Neural cell (in vitro differentiated cells): ENCODE measurements at regions not wholly inside any gene's neighbourhood (a gene's known extent, or its start where the extent isn't known, plus 50 kb on each side); places are given as distances from the start of the nearest gene placed in this dataset.

Experiments used
- H2AFZ ChIP-seq: fragments of 200-600, 300-800 bp; sonication (generic), shearing (Covaris generic); 2 replicates; pipeline ENCODE4 v1.6.0; 2014; ENCODE audit warnings: low read depth, mild to moderate bottlenecking, antibody characterized with exemption, low read length, moderate library complexity
- H3F3A ChIP-seq: fragments of 200-600 bp; shearing (Covaris generic); 2 replicates; pipeline ENCODE4 v1.6.1; 2016; ENCODE audit warnings: mild to moderate bottlenecking, moderate library complexity, mixed read lengths, antibody characterized with exemption, low read length; ENCODE audit not compliant: insufficient read depth, poor library complexity, severe bottlenecking
- H3K27ac ChIP-seq: fragments of 200-600, 300-800 bp; sonication (generic), shearing (Covaris generic); 2 replicates; pipeline ENCODE4 v1.5.1; 2014; ENCODE audit warnings: mild to moderate bottlenecking, low read length, moderate library complexity
- H3K27me3 ChIP-seq: fragments of 300-800, 200-600 bp; sonication (generic), shearing (Covaris generic); 2 replicates; pipeline ENCODE4 v1.6.0; 2014; ENCODE audit warnings: mild to moderate bottlenecking, low read depth, low read length, moderate library complexity; ENCODE audit not compliant: insufficient read depth
- H3K36me3 ChIP-seq: fragments of 300-800, 200-600 bp; sonication (generic), shearing (Covaris generic); 2 replicates; pipeline ENCODE4 v1.5.1; 2014; ENCODE audit warnings: mild to moderate bottlenecking, antibody characterized with exemption, low read length, moderate library complexity; ENCODE audit not compliant: insufficient read depth
- H3K4me2 ChIP-seq: fragments of 300-800, 200-600 bp; sonication (generic), shearing (Covaris generic); 2 replicates; pipeline ENCODE4 v1.6.0; 2014; ENCODE audit warnings: mild to moderate bottlenecking, low read length
- H3K4me3 ChIP-seq: fragments of 300-800, 200-600 bp; sonication (generic), shearing (Covaris generic); 2 replicates; pipeline ENCODE4 v1.5.1; 2014; ENCODE audit warnings: mild to moderate bottlenecking, low read length, moderate library complexity
- H3K79me2 ChIP-seq: fragments of 200-600 bp; shearing (Covaris generic); replicated peaks from 2 replicates; pipeline ENCODE4 v1.6.0; 2014; ENCODE audit warnings: mild to moderate bottlenecking, low read length, moderate library complexity; ENCODE audit not compliant: insufficient read depth
- H3K9ac ChIP-seq: fragments of 300-800, 200-600 bp; sonication (generic), shearing (Covaris generic); 2 replicates; pipeline ENCODE4 v1.6.1; 2016; ENCODE audit warnings: mild to moderate bottlenecking, low read length, mixed read lengths
- H3K9me2 ChIP-seq: fragments of 200-600 bp; shearing (Covaris generic); 2 replicates; pipeline ENCODE4 v1.6.1; 2016; ENCODE audit warnings: mild to moderate bottlenecking, low read length, mixed read lengths; ENCODE audit not compliant: insufficient read depth
- H3K9me3 ChIP-seq: fragments of 200-600, 300-800 bp; sonication (generic), shearing (Covaris generic); 2 replicates; pipeline ENCODE4 v1.6.1; 2016; ENCODE audit warnings: mild to moderate bottlenecking, mixed run types, low read length, moderate library complexity, mixed read lengths
- H4K20me1 ChIP-seq: fragments of 200-600 bp; shearing (Covaris generic); 2 replicates; pipeline ENCODE4 v1.6.1; 2016; ENCODE audit warnings: mild to moderate bottlenecking, mixed run types; ENCODE audit not compliant: insufficient read depth
- EP300 ChIP-seq: fragments of 450-650 bp; conservative IDR thresholded peaks from 2 replicates; pipeline ENCODE4 v1.6.1; 2014; ENCODE audit warnings: antibody characterized with exemption, mild to moderate bottlenecking, moderate library complexity; ENCODE audit not compliant: poor library complexity, severe bottlenecking
- EZH2 ChIP-seq: fragments of 200-600, 300-800 bp; shearing (Covaris generic), sonication (generic); IDR thresholded peaks from 2 replicates; pipeline ENCODE4 v1.6.1; 2014; ENCODE audit warnings: antibody characterized with exemption, low read length, borderline replicate concordance, mild to moderate bottlenecking; ENCODE audit not compliant: insufficient read depth, poor library complexity, severe bottlenecking
- MXI1 ChIP-seq: fragments of 450-650 bp; conservative IDR thresholded peaks from 2 replicates; pipeline ENCODE4 v1.6.1; 2014; ENCODE audit warnings: antibody characterized with exemption, mild to moderate bottlenecking; ENCODE audit not compliant: poor library complexity, severe bottlenecking
- POLR2AphosphoS5 ChIP-seq: IDR thresholded peaks from 2 replicates; pipeline ENCODE4 v1.6.1; 2012
- RAD21 ChIP-seq: fragments of 450-650 bp; conservative IDR thresholded peaks from 2 replicates; pipeline ENCODE4 v1.6.1; 2014; ENCODE audit warnings: antibody characterized with exemption, mild to moderate bottlenecking, moderate library complexity
- REST ChIP-seq: IDR thresholded peaks from 2 replicates; pipeline ENCODE4 v1.6.1; 2012; ENCODE audit warnings: borderline replicate concordance
- SMC3 ChIP-seq: fragments of 450-650 bp; conservative IDR thresholded peaks from 2 replicates; pipeline ENCODE4 v1.6.1; 2014; ENCODE audit warnings: antibody characterized with exemption, mild to moderate bottlenecking, moderate library complexity; ENCODE audit not compliant: poor library complexity
- TAF1 ChIP-seq: IDR thresholded peaks from 2 replicates; pipeline ENCODE4 v1.6.1; 2012; ENCODE audit warnings: low read depth
- TF ChIP-seq, protein P1 (sequence below): fragments of 450-650 bp; IDR thresholded peaks from 2 replicates; pipeline ENCODE4 v1.5.1; 2014; ENCODE audit warnings: antibody characterized with exemption, mild to moderate bottlenecking, moderate library complexity; ENCODE audit not compliant: poor library complexity, severe bottlenecking

DNA sequence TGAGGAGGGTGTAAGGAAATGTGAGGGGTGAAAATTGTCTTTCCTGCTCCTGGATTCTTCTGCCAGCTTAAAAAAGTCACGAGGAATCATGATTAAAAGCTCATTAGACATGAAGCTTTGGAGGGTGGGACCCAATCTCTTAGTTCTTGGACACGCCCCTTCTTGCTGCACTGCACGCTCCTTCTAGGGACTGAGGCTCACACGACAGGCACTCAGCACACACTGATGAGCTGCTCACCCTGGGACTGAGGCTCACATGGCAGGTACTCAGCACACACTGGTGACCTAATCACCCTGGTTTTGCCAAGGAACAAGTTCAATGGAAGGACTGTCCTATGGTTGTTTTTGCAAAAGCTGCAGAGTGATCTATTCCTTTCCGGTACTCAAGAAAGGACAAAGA lies 65.8 kb upstream of the ELMO1 start:
- Histone ChIP-seq H4K20me1 (no peaks in the 10 kb centered on the region), H3K9me3 (no peaks in the 10 kb centered on the region), H3K36me3 (no peaks in the 10 kb centered on the region), H3K27me3 (no peaks in the 10 kb centered on the region), H3K9ac (no peak overlapping the region), H3K27ac (no peak overlapping the region), H3K9me2 (no peaks in the 10 kb centered on the region), H3K4me3 (no peak overlapping the region), H2AFZ (no peak overlapping the region), H3K4me2 (no peak overlapping the region), H3F3A (no peaks in the 10 kb centered on the region), H3K79me2 (no peaks in the 10 kb centered on the region)
- TF ChIP-seq POLR2AphosphoS5 (no peak), REST (no peak), RAD21 (no peak), EZH2 (no peak), MXI1 (no peak)

- H3K79me2 ChIP-seq, result no peaks in the 10 kb centered on the region
- no peak overlapping the region for H2AFZ ChIP-seq
- no peaks in the 10 kb centered on the region for H3K9me2 ChIP-seq
- no peaks in the 10 kb centered on the region for H3K36me3 ChIP-seq
- H4K20me1 ChIP-seq, result no peaks in the 10 kb centered on the region
- H3K27me3 ChIP-seq, result no peaks in the 10 kb centered on the region
- H3K9me3 ChIP-seq, result no peaks in the 10 kb centered on the region
- no peak overlapping the region for H3K4me3 ChIP-seq
- no peak for TF ChIP-seq SMC3
- no peak for TF ChIP-seq RAD21
- no peak for TF ChIP-seq TAF1
- TF ChIP-seq MXI1, result no peak
- TF ChIP-seq POLR2AphosphoS5, result no peak
- no peak for TF ChIP-seq EZH2
- no peak for TF ChIP-seq REST
- TF ChIP-seq, protein P1, sequence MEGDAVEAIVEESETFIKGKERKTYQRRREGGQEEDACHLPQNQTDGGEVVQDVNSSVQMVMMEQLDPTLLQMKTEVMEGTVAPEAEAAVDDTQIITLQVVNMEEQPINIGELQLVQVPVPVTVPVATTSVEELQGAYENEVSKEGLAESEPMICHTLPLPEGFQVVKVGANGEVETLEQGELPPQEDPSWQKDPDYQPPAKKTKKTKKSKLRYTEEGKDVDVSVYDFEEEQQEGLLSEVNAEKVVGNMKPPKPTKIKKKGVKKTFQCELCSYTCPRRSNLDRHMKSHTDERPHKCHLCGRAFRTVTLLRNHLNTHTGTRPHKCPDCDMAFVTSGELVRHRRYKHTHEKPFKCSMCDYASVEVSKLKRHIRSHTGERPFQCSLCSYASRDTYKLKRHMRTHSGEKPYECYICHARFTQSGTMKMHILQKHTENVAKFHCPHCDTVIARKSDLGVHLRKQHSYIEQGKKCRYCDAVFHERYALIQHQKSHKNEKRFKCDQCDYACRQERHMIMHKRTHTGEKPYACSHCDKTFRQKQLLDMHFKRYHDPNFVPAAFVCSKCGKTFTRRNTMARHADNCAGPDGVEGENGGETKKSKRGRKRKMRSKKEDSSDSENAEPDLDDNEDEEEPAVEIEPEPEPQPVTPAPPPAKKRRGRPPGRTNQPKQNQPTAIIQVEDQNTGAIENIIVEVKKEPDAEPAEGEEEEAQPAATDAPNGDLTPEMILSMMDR, result no peak
- TF ChIP-seq EP300, result no peak
- no peak overlapping the region for H3K4me2 ChIP-seq
- no peaks in the 10 kb centered on the region for H3F3A ChIP-seq
- no peak overlapping the region for H3K9ac ChIP-seq
- no peak overlapping the region for H3K27ac ChIP-seq
These were observed 68.0 kb upstream of the ELMO1 start for GRCh38 chr7:37516664-37517063.
